ENCODE measurements at regions not wholly inside any gene's neighbourhood (a gene's known extent, or its start where the extent isn't known, plus 50 kb on each side); places are given as distances from the start of the nearest gene placed in this dataset.

- TF ChIP-seq MAFK (IDR thresholded peaks at IDR 0.05; ENCODE audit: low read depth, low read length) (no peak), CTCF (IDR thresholded peaks at IDR 0.05; ENCODE audit: control extremely low read depth in 1 of 3, insufficient read depth in 1 of 3, low read depth in 1 of 3, low read length in 3 of 3) (no peak), POLR2A (IDR thresholded peaks at IDR 0.05; ENCODE audit: control extremely low read depth in 1 of 2, low read depth in 2 of 2, low read length in 2 of 2) (no peak), YY1 (IDR thresholded peaks at IDR 0.05; ENCODE audit: low read depth, low read length) (no peak), EZH2 (IDR thresholded peaks at IDR 0.05; ENCODE audit: low read depth, low read length, severe bottlenecking) (no peak)
These were observed 147.4 kb upstream of the GPC1 start for GRCh38 chr2:240288087-240288521.

Measured in H1 (cell line).